ENCODE measurements at regions not wholly inside any gene's neighbourhood (a gene's known extent, or its start where the extent isn't known, plus 50 kb on each side); places are given as distances from the start of the nearest gene placed in this dataset.

GRCh38 chr3:106255870-106256248, 387.0 kb upstream of the CBLB start:
- no peak for ATAC-seq
- H3K36me3 ChIP-seq (ENCODE audit: insufficient read depth) = no peaks in the 10 kb centered on the region; the same call in 1 of the 2 replicates
- Mint-ChIP-seq H3K4me1 (no peaks in the 10 kb centered on the region; the same call in 2 of the 3 replicates), H3K36me3 (ENCODE audit: low read depth) (peaks cover 10% of the 10 kb centered on the region; the same call in 2 of the 3 replicates), H3K9me3 (peaks cover 14% of the 10 kb centered on the region), H3K27me3 (ENCODE audit: insufficient read depth, low read depth, poor library complexity) (no peaks in the 10 kb centered on the region), H3K27ac (no peak overlapping the region; the same call in 1 of the 2 replicates), H3K4me3 (no peak overlapping the region)
- no peak overlapping the region for H3K4me2 ChIP-seq
- no peaks in the 10 kb centered on the region for H3F3A ChIP-seq (replicated peaks; ENCODE audit: low read depth)
- H3K4me3 ChIP-seq = no peak overlapping the region
- TF ChIP-seq NANOG (IDR thresholded peaks at IDR 0.05; ENCODE audit: borderline replicate concordance) = no peak
- H3K27ac ChIP-seq (ENCODE audit: low read depth) = no peak overlapping the region
- no peaks in the 10 kb centered on the region for H3K27me3 ChIP-seq (ENCODE audit: insufficient read depth)
- no peak for DNase-seq (ENCODE audit: low spot score)
- H3K9me2 ChIP-seq (ENCODE audit: insufficient read depth) = 0 out of 2 replicates have a peak, but pooled peaks cover 4% of the 10 kb centered on the region
- H3K4me1 ChIP-seq (ENCODE audit: insufficient read depth) = peaks cover 3% of the 10 kb centered on the region; the same call in 1 of the 2 replicates
- no peaks in the 10 kb centered on the region for H4K20me1 ChIP-seq (replicated peaks; ENCODE audit: insufficient read depth)
- peak overlapping the region; percentile 90 for H2AFZ ChIP-seq
- no peaks in the 10 kb centered on the region for H3K79me2 ChIP-seq (replicated peaks; ENCODE audit: insufficient read depth)

GRCh38 chr3:106256249-106256957, 387.6 kb upstream of the CBLB start:
- H3K4me1 ChIP-seq (ENCODE audit: insufficient read depth) = peaks cover 3% of the 10 kb centered on the region; the same call in 1 of the 2 replicates
- Mint-ChIP-seq H3K36me3 (ENCODE audit: low read depth) (peaks cover 8% of the 10 kb centered on the region; the same call in 2 of the 3 replicates), H3K27ac (peak overlapping the region; percentile 32; the same call in 1 of the 2 replicates), H3K9me3 (peaks cover 9% of the 10 kb centered on the region), H3K27me3 (ENCODE audit: insufficient read depth, low read depth, poor library complexity) (no peaks in the 10 kb centered on the region), H3K4me1 (no peaks in the 10 kb centered on the region; the same call in 2 of the 3 replicates), H3K4me3 (no peak overlapping the region)
- H3F3A ChIP-seq (replicated peaks; ENCODE audit: low read depth) = no peaks in the 10 kb centered on the region
- no peaks in the 10 kb centered on the region for H3K79me2 ChIP-seq (replicated peaks; ENCODE audit: insufficient read depth)
- no peak overlapping the region for H3K27ac ChIP-seq (ENCODE audit: low read depth)
- no peak overlapping the region for H3K4me2 ChIP-seq
- no peaks in the 10 kb centered on the region for H4K20me1 ChIP-seq (replicated peaks; ENCODE audit: insufficient read depth)
- ATAC-seq = peak; percentile 53
- no peaks in the 10 kb centered on the region for H3K27me3 ChIP-seq (ENCODE audit: insufficient read depth)
- H3K36me3 ChIP-seq (ENCODE audit: insufficient read depth) = no peaks in the 10 kb centered on the region; the same call in 1 of the 2 replicates
- no peak for DNase-seq (ENCODE audit: low spot score)
- H3K9me2 ChIP-seq (ENCODE audit: insufficient read depth) = 0 out of 2 replicates have a peak, but pooled peaks cover 2% of the 10 kb centered on the region
- no peak for TF ChIP-seq JUNB (IDR thresholded peaks at IDR 0.05; ENCODE audit: unreplicated experiment)
- no peak for TF ChIP-seq EZH2 (IDR thresholded peaks at IDR 0.05; ENCODE audit: low read depth, unreplicated experiment)
- no peak for TF ChIP-seq CREB1 (CRISPR knock-in tag; IDR thresholded peaks at IDR 0.05; ENCODE audit: low read depth)
- no peak for TF ChIP-seq STAT1 (IDR thresholded peaks at IDR 0.05; ENCODE audit: unreplicated experiment)
- TF ChIP-seq, protein P1, sequence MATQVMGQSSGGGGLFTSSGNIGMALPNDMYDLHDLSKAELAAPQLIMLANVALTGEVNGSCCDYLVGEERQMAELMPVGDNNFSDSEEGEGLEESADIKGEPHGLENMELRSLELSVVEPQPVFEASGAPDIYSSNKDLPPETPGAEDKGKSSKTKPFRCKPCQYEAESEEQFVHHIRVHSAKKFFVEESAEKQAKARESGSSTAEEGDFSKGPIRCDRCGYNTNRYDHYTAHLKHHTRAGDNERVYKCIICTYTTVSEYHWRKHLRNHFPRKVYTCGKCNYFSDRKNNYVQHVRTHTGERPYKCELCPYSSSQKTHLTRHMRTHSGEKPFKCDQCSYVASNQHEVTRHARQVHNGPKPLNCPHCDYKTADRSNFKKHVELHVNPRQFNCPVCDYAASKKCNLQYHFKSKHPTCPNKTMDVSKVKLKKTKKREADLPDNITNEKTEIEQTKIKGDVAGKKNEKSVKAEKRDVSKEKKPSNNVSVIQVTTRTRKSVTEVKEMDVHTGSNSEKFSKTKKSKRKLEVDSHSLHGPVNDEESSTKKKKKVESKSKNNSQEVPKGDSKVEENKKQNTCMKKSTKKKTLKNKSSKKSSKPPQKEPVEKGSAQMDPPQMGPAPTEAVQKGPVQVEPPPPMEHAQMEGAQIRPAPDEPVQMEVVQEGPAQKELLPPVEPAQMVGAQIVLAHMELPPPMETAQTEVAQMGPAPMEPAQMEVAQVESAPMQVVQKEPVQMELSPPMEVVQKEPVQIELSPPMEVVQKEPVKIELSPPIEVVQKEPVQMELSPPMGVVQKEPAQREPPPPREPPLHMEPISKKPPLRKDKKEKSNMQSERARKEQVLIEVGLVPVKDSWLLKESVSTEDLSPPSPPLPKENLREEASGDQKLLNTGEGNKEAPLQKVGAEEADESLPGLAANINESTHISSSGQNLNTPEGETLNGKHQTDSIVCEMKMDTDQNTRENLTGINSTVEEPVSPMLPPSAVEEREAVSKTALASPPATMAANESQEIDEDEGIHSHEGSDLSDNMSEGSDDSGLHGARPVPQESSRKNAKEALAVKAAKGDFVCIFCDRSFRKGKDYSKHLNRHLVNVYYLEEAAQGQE (IDR thresholded peaks at IDR 0.05; ENCODE audit: unreplicated experiment) = no peak
- no peak for TF ChIP-seq NANOG (IDR thresholded peaks at IDR 0.05; ENCODE audit: borderline replicate concordance)
- TF ChIP-seq EZH2phosphoT487 (IDR thresholded peaks at IDR 0.05; ENCODE audit: unreplicated experiment) = no peak
- TF ChIP-seq, protein P2, sequence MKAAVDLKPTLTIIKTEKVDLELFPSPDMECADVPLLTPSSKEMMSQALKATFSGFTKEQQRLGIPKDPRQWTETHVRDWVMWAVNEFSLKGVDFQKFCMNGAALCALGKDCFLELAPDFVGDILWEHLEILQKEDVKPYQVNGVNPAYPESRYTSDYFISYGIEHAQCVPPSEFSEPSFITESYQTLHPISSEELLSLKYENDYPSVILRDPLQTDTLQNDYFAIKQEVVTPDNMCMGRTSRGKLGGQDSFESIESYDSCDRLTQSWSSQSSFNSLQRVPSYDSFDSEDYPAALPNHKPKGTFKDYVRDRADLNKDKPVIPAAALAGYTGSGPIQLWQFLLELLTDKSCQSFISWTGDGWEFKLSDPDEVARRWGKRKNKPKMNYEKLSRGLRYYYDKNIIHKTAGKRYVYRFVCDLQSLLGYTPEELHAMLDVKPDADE (IDR thresholded peaks at IDR 0.05) = no peak
- no peak for TF ChIP-seq ZNF114 (CRISPR knock-in tag; IDR thresholded peaks at IDR 0.05)
- TF ChIP-seq ZNF462 (CRISPR knock-in tag; IDR thresholded peaks at IDR 0.05) = no peak
- peak overlapping the region; percentile 90 for H2AFZ ChIP-seq
- H3K4me3 ChIP-seq = no peak overlapping the region

All from GM23338 (cell line).